H9 (cell line): ENCODE measurements at regions not wholly inside any gene's neighbourhood (a gene's known extent, or its start where the extent isn't known, plus 50 kb on each side); places are given as distances from the start of the nearest gene placed in this dataset.

ENCODE experiments used
- DNase-seq: peaks from one replicate; pipeline ENCODE4 v3.0.0-alpha.2; 2017
- H2AFZ ChIP-seq: one replicate; pipeline ENCODE4 v1.6.1; 2013; ENCODE audit warnings: mild to moderate bottlenecking, low read length, control low read depth, moderate library complexity
- H2AK5ac ChIP-seq: 2 replicates; pipeline ENCODE4 v1.6.1; 2013; ENCODE audit warnings: low read length, control low read depth, mixed read lengths; ENCODE audit not compliant: insufficient read length
- H2BK120ac ChIP-seq: one replicate; pipeline ENCODE4 v1.6.1; 2013; ENCODE audit warnings: low read depth, mild to moderate bottlenecking, low read length, control low read depth, inconsistent platforms; ENCODE audit not compliant: poor library complexity, severe bottlenecking
- H2BK12ac ChIP-seq: 2 replicates; pipeline ENCODE4 v1.6.1; 2013; ENCODE audit warnings: low read length, control low read depth, mixed read lengths, low read depth; ENCODE audit not compliant: insufficient read length
- H2BK15ac ChIP-seq: 2 replicates; pipeline ENCODE4 v1.6.1; 2013; ENCODE audit warnings: low read depth, low read length, control low read depth
- H2BK20ac ChIP-seq: one replicate; pipeline ENCODE4 v1.6.1; 2013; ENCODE audit warnings: low read depth, mild to moderate bottlenecking, low read length, control low read depth, inconsistent platforms; ENCODE audit not compliant: poor library complexity, severe bottlenecking
- H2BK5ac ChIP-seq: 2 replicates; pipeline ENCODE4 v1.6.1; 2013; ENCODE audit warnings: low read length, control low read depth, mixed read lengths; ENCODE audit not compliant: insufficient read length
- H3K14ac ChIP-seq: 2 replicates; pipeline ENCODE4 v1.6.1; 2013; ENCODE audit warnings: low read length, control low read depth; ENCODE audit not compliant: insufficient read depth
- H3K18ac ChIP-seq: 2 replicates; pipeline ENCODE4 v1.6.1; 2013; ENCODE audit warnings: low read depth, mild to moderate bottlenecking, mixed read lengths, low read length, control low read depth; ENCODE audit not compliant: insufficient read length
- H3K23ac ChIP-seq: 2 replicates; pipeline ENCODE4 v1.6.1; 2013; ENCODE audit warnings: low read length, control low read depth, mixed read lengths, low read depth; ENCODE audit not compliant: insufficient read length
- H3K23me2 ChIP-seq: 2 replicates; pipeline ENCODE4 v1.6.1; 2013; ENCODE audit warnings: low read depth, mild to moderate bottlenecking, mixed read lengths, low read length, control low read depth; ENCODE audit not compliant: insufficient read length, poor library complexity, severe bottlenecking
- H3K27ac ChIP-seq: 2 replicates; pipeline ENCODE4 v1.5.1; 2013; ENCODE audit warnings: low read length, control low read depth, mixed read lengths, low read depth; ENCODE audit not compliant: insufficient read length
- H3K27me3 ChIP-seq: 2 replicates; pipeline ENCODE4 v1.6.1; 2013; ENCODE audit warnings: low read length, control low read depth, inconsistent platforms; ENCODE audit not compliant: insufficient read depth
- H3K4ac ChIP-seq: 2 replicates; pipeline ENCODE4 v1.6.1; 2013; ENCODE audit warnings: low read depth, mild to moderate bottlenecking, control low read depth, inconsistent platforms, low read length, moderate library complexity
- H3K4me1 ChIP-seq: 2 replicates; pipeline ENCODE4 v1.6.1; 2013; ENCODE audit warnings: low read length, control low read depth, inconsistent platforms; ENCODE audit not compliant: insufficient read depth
- H3K4me2 ChIP-seq: 2 replicates; pipeline ENCODE4 v1.6.1; 2013; ENCODE audit warnings: low read length, control low read depth, mixed read lengths; ENCODE audit not compliant: insufficient read length, insufficient read depth
- H3K56ac ChIP-seq: 2 replicates; pipeline ENCODE4 v1.6.1; 2013; ENCODE audit warnings: low read depth, mild to moderate bottlenecking, mixed read lengths, low read length, control low read depth; ENCODE audit not compliant: insufficient read length
- H3K79me1 ChIP-seq: 2 replicates; pipeline ENCODE4 v1.6.1; 2013; ENCODE audit warnings: low read depth, mild to moderate bottlenecking, moderate library complexity, low read length, control low read depth, inconsistent platforms; ENCODE audit not compliant: insufficient read depth, poor library complexity, severe bottlenecking
- H3K79me2 ChIP-seq: 2 replicates; pipeline ENCODE4 v1.6.1; 2013; ENCODE audit warnings: low read length, control low read depth, inconsistent platforms; ENCODE audit not compliant: insufficient read depth
- H3K9ac ChIP-seq: 2 replicates; pipeline ENCODE4 v1.6.1; 2013; ENCODE audit warnings: low read length, control low read depth, mixed read lengths; ENCODE audit not compliant: insufficient read length; ENCODE audit errors: extremely low read depth
- H3K9me3 ChIP-seq: one replicate; pipeline ENCODE4 v1.6.1; 2013; ENCODE audit warnings: low read depth, low read length, inconsistent platforms; ENCODE audit not compliant: control insufficient read depth
- H3T11ph ChIP-seq: one replicate; pipeline ENCODE4 v1.6.1; 2013; ENCODE audit warnings: mild to moderate bottlenecking, low read length, control low read depth, inconsistent platforms
- H4K20me1 ChIP-seq: one replicate; pipeline ENCODE4 v1.6.1; 2013; ENCODE audit not compliant: control insufficient read depth, insufficient read length, insufficient read depth
- H4K5ac ChIP-seq: 2 replicates; pipeline ENCODE4 v1.6.1; 2013; ENCODE audit warnings: low read depth, mild to moderate bottlenecking, mixed read lengths, low read length, control low read depth; ENCODE audit not compliant: insufficient read length
- H4K8ac ChIP-seq: replicated peaks from 2 replicates; pipeline ENCODE4 v1.6.1; 2013; ENCODE audit warnings: low read length, control low read depth, mixed read lengths, low read depth; ENCODE audit not compliant: insufficient read length
- H4K91ac ChIP-seq: 2 replicates; pipeline ENCODE4 v1.6.1; 2013; ENCODE audit warnings: low read depth, mild to moderate bottlenecking, moderate library complexity, mixed read lengths, low read length, control low read depth; ENCODE audit not compliant: insufficient read length
- H3K27ac Mint-ChIP-seq, 3 experiments: 2 replicates in 2 of 3; 3 replicates in 1 of 3; pipeline ENCODE4 v1.8.0; 2020 to 2021; ENCODE audit warnings: mixed read lengths in 3 of 3, mild to moderate bottlenecking in 1 of 3, moderate library complexity in 1 of 3
- H3K27me3 Mint-ChIP-seq: 2 replicates; pipeline ENCODE4 v1.8.0; 2021; ENCODE audit warnings: low read depth, mild to moderate bottlenecking, moderate library complexity, mixed read lengths
- H3K36me3 Mint-ChIP-seq, 3 experiments: 2 replicates in 2 of 3; 3 replicates in 1 of 3; pipeline ENCODE4 v1.8.0; 2020 to 2021; ENCODE audit warnings: low read depth in 3 of 3, mixed read lengths in 3 of 3; ENCODE audit not compliant: insufficient read depth in 1 of 3
- H3K4me1 Mint-ChIP-seq, 2 experiments: 2 replicates each; pipeline ENCODE4 v1.8.0; 2020; ENCODE audit warnings: mixed read lengths in 2 of 2
- H3K4me3 Mint-ChIP-seq, 2 experiments: 2 replicates in 1 of 2; 3 replicates in 1 of 2; pipeline ENCODE4 v1.8.0; 2020 to 2021; ENCODE audit warnings: mild to moderate bottlenecking in 2 of 2, mixed read lengths in 2 of 2, moderate library complexity in 1 of 2
- H3K9me3 Mint-ChIP-seq, 2 experiments: 2 replicates in 1 of 2; 3 replicates in 1 of 2; pipeline ENCODE4 v1.8.0; 2020; ENCODE audit warnings: mild to moderate bottlenecking in 2 of 2, mixed read lengths in 2 of 2, moderate library complexity in 1 of 2
- CTCF ChIP-seq: fragments of 200-600 bp; sonication (generic); conservative IDR thresholded peaks from 3 replicates; pipeline ENCODE4 v1.8.0; 2021; ENCODE audit warnings: antibody characterized with exemption, mild to moderate bottlenecking
- WGBS: extraction: QIAGEN DNeasy Blood & Tissue Kit; methylation state at CpG from one replicate; pipeline ENCODE4 v1.1.7; 2013; ENCODE audit warnings: missing lambda C conversion rate, low lambda C conversion rate, mixed read lengths; ENCODE audit not compliant: insufficient read length; ENCODE audit errors: extremely low coverage; 5-methylcytosine and 5-hydroxymethylcytosine counted together

GRCh38 chr9:74334271-74334670, 162.9 kb upstream of the RORB start:
- H3K79me1 ChIP-seq: no peaks in the 10 kb centered on the region
- H2BK120ac ChIP-seq: no peak overlapping the region
- no peaks in the 10 kb centered on the region for H4K20me1 ChIP-seq
- H3K14ac ChIP-seq: no peak overlapping the region
- no peak for DNase-seq
- no peak overlapping the region for H2AK5ac ChIP-seq
- H4K8ac ChIP-seq: no peak overlapping the region
- TF ChIP-seq CTCF: no peak
- H3K79me2 ChIP-seq: no peaks in the 10 kb centered on the region
- H3K27me3 ChIP-seq: no peaks in the 10 kb centered on the region
- H3K23ac ChIP-seq: no peak overlapping the region
- no peak overlapping the region for H3T11ph ChIP-seq
- H2BK12ac ChIP-seq: no peak overlapping the region
- H2BK20ac ChIP-seq: no peak overlapping the region
- Mint-ChIP-seq H3K36me3 (no peaks in the 10 kb centered on the region), H3K9me3 (no peaks in the 10 kb centered on the region), H3K4me3 (no peak overlapping the region), H3K4me1 (peaks cover 12% of the 10 kb centered on the region in 2 experiments), H3K27me3 (no peaks in the 10 kb centered on the region), H3K27ac (no peak overlapping the region)
- H3K18ac ChIP-seq: no peak overlapping the region
- H2BK15ac ChIP-seq: no peak overlapping the region
- no peak overlapping the region for H2BK5ac ChIP-seq
- no peak overlapping the region for H3K9ac ChIP-seq
- H3K4me1 ChIP-seq: 0 out of 2 replicates have a peak, but pooled peaks cover 4% of the 10 kb centered on the region
- H3K23me2 ChIP-seq: no peaks in the 10 kb centered on the region
- no peaks in the 10 kb centered on the region for H3K9me3 ChIP-seq
- no peak overlapping the region for H3K4ac ChIP-seq
- no peak overlapping the region for H3K56ac ChIP-seq
- H2AFZ ChIP-seq: no peak overlapping the region
- H4K5ac ChIP-seq: no peak overlapping the region
- no peak overlapping the region for H4K91ac ChIP-seq
- H3K4me2 ChIP-seq: no peak overlapping the region
- no CpG with 5 or more reads among the region's 2 CpGs for WGBS
- H3K27ac ChIP-seq: no peak overlapping the region
